ENCODE measurements at regions not wholly inside any gene's neighbourhood (a gene's known extent, or its start where the extent isn't known, plus 50 kb on each side); places are given as distances from the start of the nearest gene placed in this dataset.

DNA sequence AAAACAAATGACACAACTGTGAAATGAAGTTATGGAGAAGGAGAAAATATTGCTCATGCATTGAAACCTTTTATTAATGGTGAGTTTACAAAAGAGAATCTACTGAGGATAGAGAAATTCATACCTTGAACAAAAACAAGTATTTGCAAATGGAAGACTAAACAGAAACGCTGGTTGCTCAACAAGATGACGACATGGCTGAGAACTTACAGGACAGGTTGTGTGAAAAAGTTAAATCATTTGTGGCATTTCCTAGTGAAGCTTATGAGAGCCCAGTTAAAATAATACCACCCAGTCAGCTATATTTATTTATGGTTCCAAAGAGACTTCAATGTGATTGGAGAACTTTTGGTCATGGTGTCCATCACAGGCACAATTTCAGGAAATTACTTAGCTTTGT lies 148.6 kb upstream of the PKDCC start:
- no peak for TF ChIP-seq EP300 (IDR thresholded peaks at IDR 0.05)
- TF ChIP-seq, protein P1, sequence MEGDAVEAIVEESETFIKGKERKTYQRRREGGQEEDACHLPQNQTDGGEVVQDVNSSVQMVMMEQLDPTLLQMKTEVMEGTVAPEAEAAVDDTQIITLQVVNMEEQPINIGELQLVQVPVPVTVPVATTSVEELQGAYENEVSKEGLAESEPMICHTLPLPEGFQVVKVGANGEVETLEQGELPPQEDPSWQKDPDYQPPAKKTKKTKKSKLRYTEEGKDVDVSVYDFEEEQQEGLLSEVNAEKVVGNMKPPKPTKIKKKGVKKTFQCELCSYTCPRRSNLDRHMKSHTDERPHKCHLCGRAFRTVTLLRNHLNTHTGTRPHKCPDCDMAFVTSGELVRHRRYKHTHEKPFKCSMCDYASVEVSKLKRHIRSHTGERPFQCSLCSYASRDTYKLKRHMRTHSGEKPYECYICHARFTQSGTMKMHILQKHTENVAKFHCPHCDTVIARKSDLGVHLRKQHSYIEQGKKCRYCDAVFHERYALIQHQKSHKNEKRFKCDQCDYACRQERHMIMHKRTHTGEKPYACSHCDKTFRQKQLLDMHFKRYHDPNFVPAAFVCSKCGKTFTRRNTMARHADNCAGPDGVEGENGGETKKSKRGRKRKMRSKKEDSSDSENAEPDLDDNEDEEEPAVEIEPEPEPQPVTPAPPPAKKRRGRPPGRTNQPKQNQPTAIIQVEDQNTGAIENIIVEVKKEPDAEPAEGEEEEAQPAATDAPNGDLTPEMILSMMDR (IDR thresholded peaks at IDR 0.05) = no peak
- TF ChIP-seq POLR2AphosphoS5 (IDR thresholded peaks at IDR 0.05) = no peak

Data from sigmoid colon (tissue), 4 donors.